PC-3 (cell line): ENCODE measurements at regions not wholly inside any gene's neighbourhood (a gene's known extent, or its start where the extent isn't known, plus 50 kb on each side); places are given as distances from the start of the nearest gene placed in this dataset.

Source experiments
- ATAC-seq: fragments of 200-7000 bp; cut with Tn5 transposase; 2 replicates; pipeline ENCODE4 v1.9.1; 2020; ENCODE audit warnings: mild to moderate bottlenecking, moderate library complexity
- BruUV-seq: library from RNA; stranded (reverse); fragments of 400-500 nt; replicated peaks from 2 replicates; lab custom pipeline; 2021; lab: Mats Ljungman, UMichigan
- CTCF ChIA-PET: fragments of 300-600 bp; sonication (Branson Sonifier 250); formaldehyde crosslinking; loops from one replicate; lab custom pipeline; 2022; ENCODE audit warnings: antibody characterized with exemption; lab: Charles Lee
- POLR2A ChIA-PET: fragments of 300-600 bp; sonication (Branson Sonifier 250); formaldehyde crosslinking; loops from one replicate; lab custom pipeline; 2022; ENCODE audit warnings: antibody characterized with exemption; ENCODE audit not compliant: unreplicated experiment; lab: Charles Lee
- DNase-seq: peaks from one replicate; pipeline ENCODE4 v3.0.0-alpha.2; 2015
- H2AFZ ChIP-seq: fragments of 300-600 bp; sonication (generic); 2 replicates; pipeline ENCODE4 v1.6.0; 2016; ENCODE audit warnings: antibody characterized with exemption, low read length
- H3F3A ChIP-seq: fragments of 300-600 bp; sonication (generic); one replicate; pipeline ENCODE4 v1.6.0; 2017; ENCODE audit warnings: antibody characterized with exemption, low read length, control low read depth, mild to moderate bottlenecking; ENCODE audit not compliant: unreplicated experiment
- H3K27ac ChIP-seq: fragments of 300-600 bp; sonication (generic); 2 replicates; pipeline ENCODE4 v1.5.1; 2016; ENCODE audit warnings: mild to moderate bottlenecking, low read length
- H3K27me3 ChIP-seq: fragments of 300-600 bp; sonication (generic); 2 replicates; pipeline ENCODE4 v1.6.1; 2016; ENCODE audit warnings: low read length, mixed read lengths
- H3K36me3 ChIP-seq: fragments of 300-600 bp; sonication (generic); 2 replicates; pipeline ENCODE4 v1.6.1; 2016; ENCODE audit warnings: low read depth, mixed run types, low read length, mixed read lengths
- H3K4me1 ChIP-seq: fragments of 300-600 bp; sonication (generic); 2 replicates; pipeline ENCODE4 v1.5.1; 2016; ENCODE audit warnings: low read length; ENCODE audit not compliant: insufficient read depth
- H3K4me2 ChIP-seq: fragments of 300-600 bp; sonication (generic); 2 replicates; pipeline ENCODE4 v1.6.0; 2016; ENCODE audit warnings: low read length
- H3K4me3 ChIP-seq: fragments of 300-600 bp; sonication (generic); 2 replicates; pipeline ENCODE4 v1.5.1; 2016; ENCODE audit warnings: mild to moderate bottlenecking, low read length, mixed read lengths
- H3K79me2 ChIP-seq: fragments of 300-600 bp; sonication (generic); 2 replicates; pipeline ENCODE4 v1.6.1; 2017; ENCODE audit warnings: low read length, mixed read lengths
- H3K9ac ChIP-seq: fragments of 300-600 bp; sonication (generic); 2 replicates; pipeline ENCODE4 v1.6.0; 2016; ENCODE audit warnings: mild to moderate bottlenecking, low read length
- H3K9me2 ChIP-seq: fragments of 300-600 bp; sonication (generic); replicated peaks from 2 replicates; pipeline ENCODE4 v1.6.1; 2016; ENCODE audit warnings: mixed run types, low read length, mixed read lengths
- H3K9me3 ChIP-seq: fragments of 300-600 bp; sonication (generic); 2 replicates; pipeline ENCODE4 v1.6.1; 2016; ENCODE audit warnings: low read length, mixed read lengths
- H4K20me1 ChIP-seq: fragments of 300-600 bp; sonication (generic); 2 replicates; pipeline ENCODE4 v1.6.1; 2016; ENCODE audit warnings: low read length, mixed read lengths
- EZH2 ChIP-seq: fragments of 300-600 bp; sonication (generic); IDR thresholded peaks from one replicate; pipeline ENCODE4 v1.6.1; 2017; ENCODE audit warnings: antibody characterized with exemption, mild to moderate bottlenecking, low read length; ENCODE audit not compliant: unreplicated experiment
- EZH2phosphoT487 ChIP-seq: fragments of 300-600 bp; sonication (generic); IDR thresholded peaks from 2 replicates; pipeline ENCODE4 v1.6.1; 2018; ENCODE audit warnings: mild to moderate bottlenecking, antibody characterized with exemption, low read length, borderline replicate concordance
- intact Hi-C: fragments of 100-400 bp; cut with micrococcal nuclease; formaldehyde crosslinking; loops from 2 replicates; pipeline ENCODE4 v1.9.0; 2023
- TF ChIP-seq, protein P1 (sequence below): fragments of 300-600 bp; sonication (generic); conservative IDR thresholded peaks from 2 replicates; pipeline ENCODE4 v1.5.1; 2017; ENCODE audit warnings: antibody characterized with exemption, low read depth, mild to moderate bottlenecking, low read length

DNA sequence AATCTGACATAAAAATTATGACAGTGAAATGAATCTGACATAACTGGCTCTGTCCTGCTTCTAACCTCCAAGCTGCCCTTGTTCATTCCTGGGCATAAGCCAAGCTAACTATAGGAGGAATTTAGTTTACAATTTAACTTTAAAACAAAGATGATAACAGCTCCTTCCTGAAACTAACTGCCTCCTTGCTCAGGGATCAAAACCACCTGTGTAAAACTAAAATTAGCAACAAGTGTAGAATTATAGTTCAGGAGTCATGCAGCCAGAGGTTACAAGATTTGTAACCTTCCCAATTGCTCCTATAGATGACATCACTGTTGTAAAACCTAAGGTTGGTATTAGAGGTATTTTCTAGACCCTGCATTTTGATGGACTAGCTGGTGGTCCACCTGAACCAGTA lies 256.4 kb upstream of the POM121L12 start:
- H3K9me3 ChIP-seq, result no peaks in the 10 kb centered on the region
- H3K4me2 ChIP-seq, result no peak overlapping the region
- ATAC-seq, result no peak
- BruUV-seq, result no TSS peak
- no peak overlapping the region for H2AFZ ChIP-seq
- H3K9ac ChIP-seq, result no peak overlapping the region
- ChIA-PET CTCF (no interaction called here), POLR2A (no interaction called here)
- H3K36me3 ChIP-seq, result no peaks in the 10 kb centered on the region
- H3K4me3 ChIP-seq, result no peak overlapping the region
- no peaks in the 10 kb centered on the region for H4K20me1 ChIP-seq
- no peaks in the 10 kb centered on the region for H3F3A ChIP-seq
- intact Hi-C loops, result no loop called here
- no peaks in the 10 kb centered on the region for H3K79me2 ChIP-seq
- no peak for DNase-seq
- TF ChIP-seq EZH2phosphoT487, result no peak
- TF ChIP-seq, protein P1, sequence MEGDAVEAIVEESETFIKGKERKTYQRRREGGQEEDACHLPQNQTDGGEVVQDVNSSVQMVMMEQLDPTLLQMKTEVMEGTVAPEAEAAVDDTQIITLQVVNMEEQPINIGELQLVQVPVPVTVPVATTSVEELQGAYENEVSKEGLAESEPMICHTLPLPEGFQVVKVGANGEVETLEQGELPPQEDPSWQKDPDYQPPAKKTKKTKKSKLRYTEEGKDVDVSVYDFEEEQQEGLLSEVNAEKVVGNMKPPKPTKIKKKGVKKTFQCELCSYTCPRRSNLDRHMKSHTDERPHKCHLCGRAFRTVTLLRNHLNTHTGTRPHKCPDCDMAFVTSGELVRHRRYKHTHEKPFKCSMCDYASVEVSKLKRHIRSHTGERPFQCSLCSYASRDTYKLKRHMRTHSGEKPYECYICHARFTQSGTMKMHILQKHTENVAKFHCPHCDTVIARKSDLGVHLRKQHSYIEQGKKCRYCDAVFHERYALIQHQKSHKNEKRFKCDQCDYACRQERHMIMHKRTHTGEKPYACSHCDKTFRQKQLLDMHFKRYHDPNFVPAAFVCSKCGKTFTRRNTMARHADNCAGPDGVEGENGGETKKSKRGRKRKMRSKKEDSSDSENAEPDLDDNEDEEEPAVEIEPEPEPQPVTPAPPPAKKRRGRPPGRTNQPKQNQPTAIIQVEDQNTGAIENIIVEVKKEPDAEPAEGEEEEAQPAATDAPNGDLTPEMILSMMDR, result no peak
- TF ChIP-seq EZH2, result no peak
- no peaks in the 10 kb centered on the region for H3K4me1 ChIP-seq
- no peaks in the 10 kb centered on the region for H3K27me3 ChIP-seq
- no peaks in the 10 kb centered on the region for H3K9me2 ChIP-seq
- no peak overlapping the region for H3K27ac ChIP-seq

DNA sequence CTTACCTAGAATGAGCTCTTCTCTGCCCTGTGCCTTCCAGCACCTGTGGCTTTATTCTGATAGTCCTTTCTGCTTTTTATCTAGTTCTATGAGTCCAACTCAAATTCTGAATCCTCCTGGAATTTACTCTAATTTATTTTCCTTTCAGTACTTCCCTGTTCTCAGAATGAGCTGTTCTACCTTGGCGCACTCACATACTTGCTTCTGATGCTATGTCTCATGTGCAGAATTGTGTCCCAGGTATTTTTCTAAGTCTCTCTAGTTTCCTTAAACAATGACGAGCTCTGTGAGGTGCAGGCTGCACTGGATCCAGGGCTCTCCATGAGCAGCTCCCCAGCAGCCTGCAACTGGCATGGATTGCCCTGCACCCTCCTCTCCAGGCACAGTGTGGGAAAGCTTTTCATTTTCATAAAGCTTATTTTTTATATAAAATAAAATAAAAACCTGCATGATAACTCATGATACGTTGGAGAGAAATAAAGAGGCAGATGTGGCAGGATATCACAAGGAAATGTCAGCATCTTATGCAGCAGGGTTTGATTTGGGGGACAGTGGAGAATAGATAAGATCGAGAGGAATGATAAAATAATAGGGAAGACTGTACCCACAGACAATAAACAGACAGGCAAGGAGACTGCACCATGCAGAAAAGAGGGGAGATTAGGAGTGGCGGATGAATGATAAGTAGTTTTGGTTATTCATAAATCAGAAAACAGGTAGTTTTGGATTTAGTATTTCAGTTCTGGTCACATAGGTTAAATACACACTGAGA lies 258.2 kb upstream of the POM121L12 start:
- Histone ChIP-seq H2AFZ (no peak overlapping the region), H4K20me1 (no peaks in the 10 kb centered on the region), H3K79me2 (no peaks in the 10 kb centered on the region), H3K9ac (no peak overlapping the region), H3K4me1 (no peaks in the 10 kb centered on the region), H3K27me3 (no peaks in the 10 kb centered on the region), H3K36me3 (no peaks in the 10 kb centered on the region), H3K9me2 (no peaks in the 10 kb centered on the region), H3K27ac (no peak overlapping the region), H3F3A (no peaks in the 10 kb centered on the region), H3K4me2 (no peak overlapping the region), H3K4me3 (no peak overlapping the region), H3K9me3 (no peaks in the 10 kb centered on the region)
- BruUV-seq, result no TSS peak
- ChIA-PET POLR2A (no interaction called here), CTCF (no interaction called here)
- intact Hi-C loops, result no loop called here
- ATAC-seq (no peak), DNase-seq (no peak)
- TF ChIP-seq EZH2 (no peak), EZH2phosphoT487 (no peak)
- TF ChIP-seq, protein P1, result no peak

DNA sequence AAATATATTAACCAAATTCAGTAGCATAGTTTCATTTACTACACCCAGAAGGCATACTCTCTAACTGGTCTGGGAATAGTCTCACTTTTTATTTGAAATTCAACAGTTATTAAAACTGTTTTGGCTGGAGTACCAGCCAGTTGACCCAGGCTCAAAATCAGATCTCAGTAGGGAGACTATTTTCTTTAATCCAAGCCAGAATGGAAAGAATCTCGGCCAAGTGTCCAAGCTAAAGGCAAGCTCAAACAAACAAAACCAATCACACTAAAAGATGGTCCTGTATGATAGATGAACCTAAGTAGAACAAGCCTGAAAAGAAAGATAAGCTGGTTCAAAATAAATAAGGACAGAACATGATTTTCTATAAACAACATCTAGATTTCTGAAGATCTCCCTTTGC lies 259.6 kb upstream of the POM121L12 start:
- no peaks in the 10 kb centered on the region for H3K36me3 ChIP-seq
- no peaks in the 10 kb centered on the region for H3K27me3 ChIP-seq
- TF ChIP-seq EZH2 (no peak), EZH2phosphoT487 (no peak)
- TF ChIP-seq, protein P1, result no peak
- H3F3A ChIP-seq, result no peaks in the 10 kb centered on the region
- ATAC-seq, result no peak
- intact Hi-C loops, result no loop called here
- no TSS peak for BruUV-seq
- no peaks in the 10 kb centered on the region for H3K9me3 ChIP-seq
- H3K9me2 ChIP-seq, result no peaks in the 10 kb centered on the region
- no peak overlapping the region for H3K9ac ChIP-seq
- POLR2A ChIA-PET, result no interaction called here
- no peak overlapping the region for H3K4me2 ChIP-seq
- no peak for DNase-seq
- no peaks in the 10 kb centered on the region for H4K20me1 ChIP-seq
- no peak overlapping the region for H2AFZ ChIP-seq
- no peak overlapping the region for H3K4me3 ChIP-seq
- no peak overlapping the region for H3K27ac ChIP-seq
- no peaks in the 10 kb centered on the region for H3K79me2 ChIP-seq
- H3K4me1 ChIP-seq, result no peaks in the 10 kb centered on the region
- CTCF ChIA-PET, result no interaction called here
